Hepatocyte (in vitro differentiated cells): ENCODE measurements at regions not wholly inside any gene's neighbourhood (a gene's known extent, or its start where the extent isn't known, plus 50 kb on each side); places are given as distances from the start of the nearest gene placed in this dataset.
A peak's percentile ranks its signal among the peaks of the same experiment; 100 is the strongest.

Experiments used
- DNase-seq: peaks from one replicate; pipeline ENCODE4 v3.0.0-alpha.2; 2016; ENCODE audit warnings: low spot score
- H2AFZ ChIP-seq: fragments of 200-600 bp; sonication (generic); 2 replicates; pipeline ENCODE4 v1.6.0; 2016; ENCODE audit warnings: antibody characterized with exemption, mild to moderate bottlenecking
- H3K27ac ChIP-seq: fragments of 200-600 bp; sonication (generic); 2 replicates; pipeline ENCODE4 v1.5.1; 2016; ENCODE audit warnings: mild to moderate bottlenecking
- H3K27me3 ChIP-seq: fragments of 200-600 bp; sonication (generic); 2 replicates; pipeline ENCODE4 v1.6.1; 2016
- H3K36me3 ChIP-seq: fragments of 200-600 bp; sonication (generic); replicated peaks from 2 replicates; pipeline ENCODE4 v1.5.1; 2016; ENCODE audit warnings: low read depth; ENCODE audit not compliant: insufficient read depth
- H3K4me1 ChIP-seq: fragments of 200-600 bp; sonication (generic); 2 replicates; pipeline ENCODE4 v1.5.1; 2016; ENCODE audit warnings: mild to moderate bottlenecking, moderate library complexity; ENCODE audit not compliant: insufficient read depth
- H3K4me2 ChIP-seq: fragments of 200-600 bp; sonication (generic); 2 replicates; pipeline ENCODE4 v1.6.0; 2016
- H3K4me3 ChIP-seq: fragments of 200-600 bp; sonication (generic); 2 replicates; pipeline ENCODE4 v1.5.1; 2016; ENCODE audit warnings: mild to moderate bottlenecking
- H3K79me2 ChIP-seq: fragments of 200-600 bp; sonication (generic); 2 replicates; pipeline ENCODE4 v1.6.0; 2017; ENCODE audit warnings: mild to moderate bottlenecking
- H3K9me2 ChIP-seq: fragments of 200-600 bp; sonication (generic); replicated peaks from 2 replicates; pipeline ENCODE4 v1.6.0; 2017; ENCODE audit warnings: mild to moderate bottlenecking; ENCODE audit not compliant: insufficient read depth
- H3K9me3 ChIP-seq: fragments of 200-600 bp; sonication (generic); 2 replicates; pipeline ENCODE4 v1.5.1; 2016; ENCODE audit warnings: low read depth, mild to moderate bottlenecking
- H4K20me1 ChIP-seq: fragments of 200-600 bp; sonication (generic); 2 replicates; pipeline ENCODE4 v1.6.0; 2016; ENCODE audit warnings: mild to moderate bottlenecking; ENCODE audit not compliant: insufficient read depth, poor library complexity, severe bottlenecking
- CTCF ChIP-seq: fragments of 200-600 bp; sonication (generic); IDR thresholded peaks from 2 replicates; pipeline ENCODE4 v1.5.1; 2016; ENCODE audit warnings: antibody characterized with exemption, mild to moderate bottlenecking; ENCODE audit not compliant: poor library complexity
- EZH2 ChIP-seq: fragments of 200-600 bp; sonication (generic); IDR thresholded peaks from 2 replicates; pipeline ENCODE4 v1.6.1; 2016; ENCODE audit warnings: antibody characterized with exemption, mild to moderate bottlenecking, borderline replicate concordance
- EZH2phosphoT487 ChIP-seq: fragments of 200-600 bp; sonication (generic); IDR thresholded peaks from one replicate; pipeline ENCODE4 v1.6.1; 2018; ENCODE audit warnings: antibody characterized with exemption, mild to moderate bottlenecking, low read depth, moderate library complexity; ENCODE audit not compliant: unreplicated experiment, severe bottlenecking
- WGBS: methylation state at CpG from one replicate; pipeline ENCODE4 v1.1.6; 2016; ENCODE audit warnings: low lambda C conversion rate; ENCODE audit errors: missing lambda C conversion rate; 5-methylcytosine and 5-hydroxymethylcytosine counted together

GRCh38 chr22:49181431-49181830 is 646.2 kb downstream of the BRD1 start:
- Histone ChIP-seq H3K9me3 (no peaks in the 10 kb centered on the region), H3K4me2 (no peak overlapping the region), H4K20me1 (no peaks in the 10 kb centered on the region), H3K27ac (no peak overlapping the region), H3K27me3 (no peaks in the 10 kb centered on the region), H3K9me2 (no peaks in the 10 kb centered on the region), H2AFZ (no peak overlapping the region), H3K4me3 (no peak overlapping the region), H3K36me3 (no peaks in the 10 kb centered on the region), H3K79me2 (no peaks in the 10 kb centered on the region), H3K4me1 (no peaks in the 10 kb centered on the region)
- TF ChIP-seq EZH2 (no peak), EZH2phosphoT487 (no peak), CTCF (no peak)
- 91% methylated on average over 13 of the region's 13 CpGs for WGBS
- DNase-seq: no peak

- 72% methylated on average over 7 of the region's 7 CpGs for WGBS
- H2AFZ ChIP-seq: no peak overlapping the region
- H3K27me3 ChIP-seq: no peaks in the 10 kb centered on the region
- no peaks in the 10 kb centered on the region for H4K20me1 ChIP-seq
- no peaks in the 10 kb centered on the region for H3K79me2 ChIP-seq
- no peaks in the 10 kb centered on the region for H3K9me2 ChIP-seq
- H3K4me3 ChIP-seq: no peak overlapping the region
- no peaks in the 10 kb centered on the region for H3K4me1 ChIP-seq
- no peak overlapping the region for H3K4me2 ChIP-seq
- H3K27ac ChIP-seq: no peak overlapping the region
- TF ChIP-seq CTCF: no peak
- TF ChIP-seq EZH2phosphoT487: no peak
- no peak for TF ChIP-seq EZH2
- no peaks in the 10 kb centered on the region for H3K36me3 ChIP-seq
- peak; percentile 25 for DNase-seq
- H3K9me3 ChIP-seq: no peaks in the 10 kb centered on the region
Measured at GRCh38 chr22:49180683-49181024, 647.0 kb downstream of the BRD1 start.

GRCh38 chr22:49179886-49180682 is 647.6 kb downstream of the BRD1 start:
- Histone ChIP-seq H3K4me3 (no peak overlapping the region), H3K79me2 (no peaks in the 10 kb centered on the region), H3K9me2 (no peaks in the 10 kb centered on the region), H3K36me3 (no peaks in the 10 kb centered on the region), H3K4me2 (no peak overlapping the region), H3K9me3 (no peaks in the 10 kb centered on the region), H3K4me1 (no peaks in the 10 kb centered on the region), H3K27ac (no peak overlapping the region), H4K20me1 (no peaks in the 10 kb centered on the region), H3K27me3 (no peaks in the 10 kb centered on the region), H2AFZ (no peak overlapping the region)
- TF ChIP-seq CTCF: no peak
- TF ChIP-seq EZH2phosphoT487: no peak
- 82% methylated on average over 19 of the region's 19 CpGs for WGBS
- no peak for DNase-seq

- Histone ChIP-seq H3K4me1 (no peaks in the 10 kb centered on the region), H4K20me1 (no peaks in the 10 kb centered on the region), H3K4me2 (no peak overlapping the region), H3K27ac (no peak overlapping the region), H3K9me2 (no peaks in the 10 kb centered on the region), H3K9me3 (no peaks in the 10 kb centered on the region), H3K36me3 (no peaks in the 10 kb centered on the region), H3K4me3 (no peak overlapping the region), H3K27me3 (no peaks in the 10 kb centered on the region), H2AFZ (no peak overlapping the region), H3K79me2 (no peaks in the 10 kb centered on the region)
- 86% methylated on average over 18 of the region's 18 CpGs for WGBS
- no peak for DNase-seq
- TF ChIP-seq CTCF: no peak
- no peak for TF ChIP-seq EZH2
- TF ChIP-seq EZH2phosphoT487: no peak
Measured at GRCh38 chr22:49179175-49179574, 648.5 kb downstream of the BRD1 start.
